GM13977 (cell line): ENCODE measurements at regions not wholly inside any gene's neighbourhood (a gene's known extent, or its start where the extent isn't known, plus 50 kb on each side); places are given as distances from the start of the nearest gene placed in this dataset.

ENCODE experiments used
- DNase-seq: peaks from one replicate; pipeline ENCODE4 v3.0.0; 2012; ENCODE audit warnings: low spot score
- in situ Hi-C: fragments of 300-500 bp; cut with MboI; formaldehyde crosslinking; loops from one replicate; pipeline ENCODE4 v1.12.0; 2022; ENCODE audit warnings: low sequenced_read_pairs, low pct_unique_long_range_greater_than_20kb, mixed read lengths, inconsistent platforms; ENCODE audit not compliant: unreplicated experiment
- TF ChIP-seq, protein P1 (sequence below): IDR thresholded peaks from 2 replicates; pipeline ENCODE4 v1.5.1; 2012; ENCODE audit warnings: mild to moderate bottlenecking, control low read depth; ENCODE audit not compliant: insufficient read depth; ENCODE audit errors: extremely low read depth, missing control alignments

GRCh38 chr10:3401491-3401938 lies 228.9 kb upstream of the PITRM1 start:
- TF ChIP-seq, protein P1, sequence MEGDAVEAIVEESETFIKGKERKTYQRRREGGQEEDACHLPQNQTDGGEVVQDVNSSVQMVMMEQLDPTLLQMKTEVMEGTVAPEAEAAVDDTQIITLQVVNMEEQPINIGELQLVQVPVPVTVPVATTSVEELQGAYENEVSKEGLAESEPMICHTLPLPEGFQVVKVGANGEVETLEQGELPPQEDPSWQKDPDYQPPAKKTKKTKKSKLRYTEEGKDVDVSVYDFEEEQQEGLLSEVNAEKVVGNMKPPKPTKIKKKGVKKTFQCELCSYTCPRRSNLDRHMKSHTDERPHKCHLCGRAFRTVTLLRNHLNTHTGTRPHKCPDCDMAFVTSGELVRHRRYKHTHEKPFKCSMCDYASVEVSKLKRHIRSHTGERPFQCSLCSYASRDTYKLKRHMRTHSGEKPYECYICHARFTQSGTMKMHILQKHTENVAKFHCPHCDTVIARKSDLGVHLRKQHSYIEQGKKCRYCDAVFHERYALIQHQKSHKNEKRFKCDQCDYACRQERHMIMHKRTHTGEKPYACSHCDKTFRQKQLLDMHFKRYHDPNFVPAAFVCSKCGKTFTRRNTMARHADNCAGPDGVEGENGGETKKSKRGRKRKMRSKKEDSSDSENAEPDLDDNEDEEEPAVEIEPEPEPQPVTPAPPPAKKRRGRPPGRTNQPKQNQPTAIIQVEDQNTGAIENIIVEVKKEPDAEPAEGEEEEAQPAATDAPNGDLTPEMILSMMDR = no peak
- DNase-seq = no peak
- in situ Hi-C loops = no loop called here

DNA sequence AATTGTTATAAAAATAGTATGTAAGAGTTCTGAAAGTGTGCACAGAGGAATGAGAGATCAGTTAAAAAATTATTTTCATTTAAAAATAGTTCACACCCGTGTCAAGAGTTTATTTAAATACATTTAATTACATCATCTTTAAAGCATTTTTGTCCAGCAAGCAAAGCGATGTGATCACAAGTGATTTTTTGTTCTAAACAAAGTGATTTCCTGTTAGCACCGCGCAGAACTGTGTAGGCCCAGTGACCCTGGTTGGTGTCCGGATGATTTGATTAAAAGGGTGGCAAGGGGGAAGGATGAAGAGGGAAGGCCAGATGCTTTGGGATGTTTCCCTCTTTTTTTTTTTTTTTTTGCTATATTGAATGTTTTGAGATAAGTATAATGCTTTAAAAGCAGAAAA lies 227.8 kb upstream of the PITRM1 start:
- no peak for DNase-seq
- TF ChIP-seq, protein P1 = no peak
- in situ Hi-C loops = no loop called here

- in situ Hi-C loops = no loop called here
- no peak for DNase-seq
Observed at GRCh38 chr10:3399756-3400155, 227.2 kb upstream of the PITRM1 start.

GRCh38 chr10:3398825-3399646 lies 226.5 kb upstream of the PITRM1 start:
- DNase-seq = no peak
- TF ChIP-seq, protein P1 = no peak
- in situ Hi-C loops = no loop called here

More at GRCh38 chr10:3399756-3400155, 227.2 kb upstream of the PITRM1 start:
- TF ChIP-seq, protein P1 = no peak

GRCh38 chr10:3397846-3398245 lies 225.3 kb upstream of the PITRM1 start:
- TF ChIP-seq, protein P1 = no peak
- DNase-seq = no peak
- in situ Hi-C loops = no loop called here

- in situ Hi-C loops = no loop called here
- DNase-seq = no peak
- TF ChIP-seq, protein P1 = no peak
Observed at GRCh38 chr10:3397231-3397630, 224.6 kb upstream of the PITRM1 start.
